ENCODE measurements at regions not wholly inside any gene's neighbourhood (a gene's known extent, or its start where the extent isn't known, plus 50 kb on each side); places are given as distances from the start of the nearest gene placed in this dataset.
"Not testable (repeated sequence)": the region's sequence is repeated elsewhere in the genome, so short reads cannot be mapped to it uniquely, and the experiment has no call there.

DNA sequence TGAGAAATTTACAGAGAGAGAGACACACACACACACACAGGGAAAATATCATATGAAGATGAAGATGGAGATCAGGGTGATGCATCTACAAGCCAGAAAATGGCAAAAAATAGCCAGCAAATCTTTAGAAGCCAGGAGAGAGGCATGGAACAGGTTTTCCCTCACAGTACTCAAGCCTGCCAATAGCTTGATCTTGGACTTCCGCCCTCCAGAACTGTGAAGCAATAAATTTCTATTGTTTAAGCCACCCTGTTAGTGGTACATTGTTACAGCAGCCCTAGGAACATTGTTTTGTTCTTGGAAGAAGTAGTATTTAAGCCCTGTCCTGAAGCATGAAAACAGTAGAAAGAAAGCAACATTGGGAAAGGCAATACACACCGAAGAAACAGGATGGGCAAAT is 292.0 kb upstream of the LRP1B start:
- no peaks in the 10 kb centered on the region for H3K36me3 Mint-ChIP-seq
- H3K27me3 ChIP-seq (ENCODE audit: control insufficient read depth, insufficient read depth, low read length), result no peaks in the 10 kb centered on the region
- no peak for ATAC-seq (ENCODE audit: low read depth in 2 of 2)
- no peak overlapping the region for H3K4me3 ChIP-seq (ENCODE audit: low read depth, low read length)
- H3K9me3 ChIP-seq (ENCODE audit: control insufficient read depth in 2 of 2, low read length in 2 of 2), result no peaks in the 10 kb centered on the region
- no peak overlapping the region for H3K4me3 Mint-ChIP-seq
- no peaks in the 10 kb centered on the region for H3K4me1 Mint-ChIP-seq
- H3K36me3 ChIP-seq (ENCODE audit: control insufficient read depth, insufficient read depth, low read length), result no peaks in the 10 kb centered on the region
- H3K27ac ChIP-seq (ENCODE audit: insufficient read depth, low read length, poor library complexity, severe bottlenecking), result no peak overlapping the region
- peaks cover 2 to 21% (median 7%) of the 10 kb centered on the region in 7 donors for H3K9me3 Mint-ChIP-seq
- no peaks in the 10 kb centered on the region for H3K27me3 Mint-ChIP-seq
- no peak for DNase-seq
- H3K27ac Mint-ChIP-seq, result no peak overlapping the region
- no peaks in the 10 kb centered on the region for H3K4me1 ChIP-seq (ENCODE audit: control insufficient read depth, insufficient read depth, low read length, poor library complexity, severe bottlenecking)

DNA sequence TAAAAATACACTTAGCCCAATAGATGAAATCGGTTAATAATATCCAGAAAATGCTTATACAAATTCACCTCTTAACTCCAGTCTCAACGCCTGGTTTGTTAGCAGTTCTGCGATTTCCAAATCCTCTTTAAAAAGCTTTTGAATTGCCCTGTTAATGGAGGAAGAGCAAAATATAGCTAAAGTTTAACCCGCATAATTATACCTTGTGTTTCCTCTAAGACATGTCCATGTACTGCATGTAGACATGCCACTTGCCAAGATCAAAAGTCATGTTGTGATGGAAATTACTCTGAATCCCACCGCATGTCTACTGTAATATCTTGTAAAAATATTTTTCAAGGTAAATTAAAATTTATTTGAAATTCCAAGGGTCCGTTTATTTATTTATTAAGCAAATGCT is 291.2 kb upstream of the LRP1B start:
- H3K4me3 ChIP-seq (ENCODE audit: low read depth, low read length), result no peak overlapping the region
- H3K4me1 ChIP-seq (ENCODE audit: control insufficient read depth, insufficient read depth, low read length, poor library complexity, severe bottlenecking), result no peaks in the 10 kb centered on the region
- DNase-seq, result no peak
- H3K36me3 ChIP-seq (ENCODE audit: control insufficient read depth, insufficient read depth, low read length), result no peaks in the 10 kb centered on the region
- Mint-ChIP-seq H3K36me3 (no peaks in the 10 kb centered on the region), H3K27me3 (no peaks in the 10 kb centered on the region), H3K4me1 (no peaks in the 10 kb centered on the region), H3K9me3 (peaks cover 2 to 21% (median 7%) of the 10 kb centered on the region in 7 donors), H3K4me3 (no peak overlapping the region), H3K27ac (no peak overlapping the region)
- no peak overlapping the region for H3K27ac ChIP-seq (ENCODE audit: insufficient read depth, low read length, poor library complexity, severe bottlenecking)
- H3K9me3 ChIP-seq (ENCODE audit: control insufficient read depth in 2 of 2, low read length in 2 of 2), result no peaks in the 10 kb centered on the region
- H3K27me3 ChIP-seq (ENCODE audit: control insufficient read depth, insufficient read depth, low read length), result no peaks in the 10 kb centered on the region
- ATAC-seq (ENCODE audit: low read depth in 2 of 2), result no peak

DNA sequence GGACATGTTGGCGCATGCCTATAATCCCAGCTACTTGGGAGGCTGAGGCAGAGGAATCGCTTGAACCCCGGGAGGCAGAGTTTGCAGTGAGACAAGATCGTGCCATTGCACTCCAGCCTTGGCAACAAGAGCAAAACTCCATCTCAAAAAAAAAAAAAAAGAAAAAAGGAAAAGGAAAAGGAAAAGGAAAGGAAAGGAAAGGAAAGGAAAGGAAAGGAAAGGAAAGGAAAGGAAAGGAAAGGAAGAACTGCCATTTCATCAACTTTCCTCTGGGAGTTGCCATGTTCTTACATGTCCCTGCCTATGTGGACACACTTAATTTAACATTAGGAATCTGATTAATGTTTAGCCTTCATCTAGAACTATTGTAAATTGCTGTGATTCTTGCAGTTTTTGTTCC is 287.9 kb upstream of the LRP1B start:
- ATAC-seq (ENCODE audit: low read depth in 2 of 2), result not testable (repeated sequence)

DNA sequence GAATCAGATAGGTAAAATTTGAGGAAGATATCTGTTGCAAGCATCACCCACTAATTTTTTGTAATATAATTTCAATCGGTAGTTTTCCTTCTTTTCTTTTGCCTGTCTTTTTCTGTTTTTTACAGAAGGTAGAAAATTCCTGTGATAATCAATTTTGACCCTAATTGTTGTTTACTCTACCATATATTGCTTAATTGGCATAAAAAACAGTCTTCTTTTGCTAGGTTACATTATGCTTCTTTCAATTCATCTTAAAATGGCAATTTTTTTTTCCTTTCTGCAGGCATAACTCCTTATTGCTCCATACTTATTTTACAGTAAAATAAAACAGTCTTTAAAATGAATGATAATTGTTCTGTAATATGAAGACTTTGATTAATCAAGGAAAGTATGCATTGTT is 286.2 kb upstream of the LRP1B start:
- DNase-seq, result no peak
- H3K27me3 Mint-ChIP-seq, result no peaks in the 10 kb centered on the region
- H3K4me1 ChIP-seq (ENCODE audit: control insufficient read depth, insufficient read depth, low read length, poor library complexity, severe bottlenecking), result no peaks in the 10 kb centered on the region

More for the DNA sequence above, 287.9 kb upstream of the LRP1B start:
- not testable (repeated sequence) for H3K4me1 Mint-ChIP-seq; H3K4me3 ChIP-seq (ENCODE audit: low read depth, low read length); H3K27me3 Mint-ChIP-seq; H3K9me3 ChIP-seq (ENCODE audit: control insufficient read depth in 2 of 2, low read length in 2 of 2); DNase-seq; H3K36me3 ChIP-seq (ENCODE audit: control insufficient read depth, insufficient read depth, low read length); H3K36me3 Mint-ChIP-seq; H3K27me3 ChIP-seq (ENCODE audit: control insufficient read depth, insufficient read depth, low read length); H3K4me1 ChIP-seq (ENCODE audit: control insufficient read depth, insufficient read depth, low read length, poor library complexity, severe bottlenecking); H3K27ac Mint-ChIP-seq; H3K27ac ChIP-seq (ENCODE audit: insufficient read depth, low read length, poor library complexity, severe bottlenecking); H3K4me3 Mint-ChIP-seq
- peaks cover 2 to 18% (median 7%) of the 10 kb centered on the region in 7 donors for H3K9me3 Mint-ChIP-seq

DNA sequence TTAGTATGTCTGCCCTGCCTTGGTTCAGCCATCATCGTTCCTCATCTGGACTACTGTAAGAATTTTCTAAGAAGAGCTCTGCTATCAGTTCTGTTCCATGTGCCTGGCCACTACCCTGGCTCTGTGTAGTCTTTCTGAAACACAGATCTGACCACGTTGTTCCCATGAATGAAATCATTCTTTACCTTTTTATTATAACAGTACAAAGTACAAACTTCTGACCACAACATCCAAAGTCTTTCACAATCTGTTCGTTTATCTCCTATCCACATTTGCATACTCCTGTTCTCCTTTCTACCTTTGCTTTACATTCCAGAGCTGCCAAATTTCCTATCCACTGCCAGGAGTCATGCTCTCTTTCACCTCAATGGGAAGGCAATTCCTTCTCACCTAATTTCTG is 284.6 kb upstream of the LRP1B start:
- Histone ChIP-seq H3K27me3 (ENCODE audit: control insufficient read depth, insufficient read depth, low read length) (no peaks in the 10 kb centered on the region), H3K4me3 (ENCODE audit: low read depth, low read length) (no peak overlapping the region), H3K27ac (ENCODE audit: insufficient read depth, low read length, poor library complexity, severe bottlenecking) (no peak overlapping the region), H3K9me3 (ENCODE audit: control insufficient read depth in 2 of 2, low read length in 2 of 2) (no peaks in the 10 kb centered on the region), H3K4me1 (ENCODE audit: control insufficient read depth, insufficient read depth, low read length, poor library complexity, severe bottlenecking) (no peaks in the 10 kb centered on the region), H3K36me3 (ENCODE audit: control insufficient read depth, insufficient read depth, low read length) (no peaks in the 10 kb centered on the region)
- no peak for ATAC-seq (ENCODE audit: low read depth in 2 of 2)
- no peak overlapping the region for H3K27ac Mint-ChIP-seq
- no peak for DNase-seq
- peaks cover 2 to 9% (median 4%) of the 10 kb centered on the region in 7 donors for H3K9me3 Mint-ChIP-seq
- H3K27me3 Mint-ChIP-seq, result no peaks in the 10 kb centered on the region
- no peaks in the 10 kb centered on the region for H3K4me1 Mint-ChIP-seq
- H3K36me3 Mint-ChIP-seq, result no peaks in the 10 kb centered on the region
- H3K4me3 Mint-ChIP-seq, result no peak overlapping the region

More for the DNA sequence above, 286.2 kb upstream of the LRP1B start:
- Histone ChIP-seq H3K9me3 (ENCODE audit: control insufficient read depth in 2 of 2, low read length in 2 of 2) (no peaks in the 10 kb centered on the region), H3K27me3 (ENCODE audit: control insufficient read depth, insufficient read depth, low read length) (no peaks in the 10 kb centered on the region), H3K27ac (ENCODE audit: insufficient read depth, low read length, poor library complexity, severe bottlenecking) (no peak overlapping the region), H3K4me3 (ENCODE audit: low read depth, low read length) (no peak overlapping the region), H3K36me3 (ENCODE audit: control insufficient read depth, insufficient read depth, low read length) (no peaks in the 10 kb centered on the region)
- no peak overlapping the region for H3K4me3 Mint-ChIP-seq
- no peak for ATAC-seq (ENCODE audit: low read depth in 2 of 2)
- H3K4me1 Mint-ChIP-seq, result no peaks in the 10 kb centered on the region
- H3K36me3 Mint-ChIP-seq, result no peaks in the 10 kb centered on the region
- no peak overlapping the region for H3K27ac Mint-ChIP-seq
- H3K9me3 Mint-ChIP-seq, result peaks cover 2 to 10% (median 5%) of the 10 kb centered on the region in 7 donors

DNA sequence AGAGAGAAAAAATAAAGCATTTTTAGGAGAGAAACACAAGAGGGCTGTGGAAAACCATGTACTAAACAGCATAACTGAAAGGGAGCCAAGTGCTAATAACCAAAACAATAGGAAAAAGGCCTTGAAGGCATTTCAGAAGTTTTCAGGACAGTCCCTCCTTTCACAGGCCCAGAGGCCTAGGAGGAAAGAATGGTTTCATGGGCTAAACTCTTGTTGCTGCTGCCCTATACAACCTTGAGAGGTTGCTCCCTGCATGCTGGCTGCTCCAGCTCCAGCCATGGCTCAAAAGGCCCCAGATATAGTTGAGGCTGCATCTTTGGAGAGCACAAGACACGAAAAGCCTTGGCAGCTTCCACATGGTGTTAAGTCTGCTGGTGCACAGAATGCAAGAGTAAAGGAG is 267.4 kb upstream of the LRP1B start:
- Histone ChIP-seq H3K36me3 (ENCODE audit: control insufficient read depth, insufficient read depth, low read length) (no peaks in the 10 kb centered on the region), H3K27me3 (ENCODE audit: control insufficient read depth, insufficient read depth, low read length) (no peaks in the 10 kb centered on the region), H3K4me1 (ENCODE audit: control insufficient read depth, insufficient read depth, low read length, poor library complexity, severe bottlenecking) (no peaks in the 10 kb centered on the region), H3K9me3 (ENCODE audit: control insufficient read depth in 2 of 2, low read length in 2 of 2) (peaks cover 0 to 8% of the 10 kb centered on the region in 2 experiments), H3K27ac (ENCODE audit: insufficient read depth, low read length, poor library complexity, severe bottlenecking) (no peak overlapping the region), H3K4me3 (ENCODE audit: low read depth, low read length) (no peak overlapping the region)
- no peaks in the 10 kb centered on the region for H3K27me3 Mint-ChIP-seq
- no peaks in the 10 kb centered on the region for H3K36me3 Mint-ChIP-seq
- no peak for DNase-seq
- no peak for ATAC-seq (ENCODE audit: low read depth in 2 of 2)
- H3K9me3 Mint-ChIP-seq, result peaks cover 2 to 22% (median 8%) of the 10 kb centered on the region in 7 donors
- no peak overlapping the region for H3K27ac Mint-ChIP-seq
- H3K4me3 Mint-ChIP-seq, result no peak overlapping the region
- no peaks in the 10 kb centered on the region for H3K4me1 Mint-ChIP-seq

DNA sequence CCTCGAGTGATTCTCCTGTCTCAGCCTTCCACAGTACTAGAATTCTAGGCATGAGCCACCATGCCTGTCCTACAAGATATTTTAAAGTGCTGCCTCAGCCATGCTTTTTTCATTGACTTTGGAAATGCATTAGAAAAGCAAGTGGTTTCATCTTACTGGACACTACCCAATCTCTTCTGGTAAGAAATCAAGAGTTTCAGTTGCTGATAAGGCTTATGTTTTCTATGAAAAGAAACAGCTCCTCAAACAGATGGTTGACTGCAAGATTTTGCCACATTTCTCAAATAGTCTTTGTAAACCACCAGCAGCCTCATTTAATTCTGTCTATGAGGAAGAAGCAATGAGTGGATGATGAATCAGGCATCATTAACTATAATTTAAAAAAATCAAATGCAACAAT is 264.5 kb upstream of the LRP1B start:
- Mint-ChIP-seq H3K4me3 (no peak overlapping the region), H3K4me1 (no peaks in the 10 kb centered on the region), H3K36me3 (no peaks in the 10 kb centered on the region), H3K9me3 (peaks cover 0 to 23% (median 11%) of the 10 kb centered on the region in 7 donors), H3K27me3 (no peaks in the 10 kb centered on the region), H3K27ac (no peak overlapping the region)
- H3K27ac ChIP-seq (ENCODE audit: insufficient read depth, low read length, poor library complexity, severe bottlenecking), result no peak overlapping the region
- H3K4me3 ChIP-seq (ENCODE audit: low read depth, low read length), result no peak overlapping the region
- H3K27me3 ChIP-seq (ENCODE audit: control insufficient read depth, insufficient read depth, low read length), result no peaks in the 10 kb centered on the region
- DNase-seq (no peak), ATAC-seq (ENCODE audit: low read depth in 2 of 2) (no peak)
- no peaks in the 10 kb centered on the region for H3K36me3 ChIP-seq (ENCODE audit: control insufficient read depth, insufficient read depth, low read length)
- H3K9me3 ChIP-seq (ENCODE audit: control insufficient read depth in 2 of 2, low read length in 2 of 2), result peaks cover 0 to 6% of the 10 kb centered on the region in 2 experiments
- no peaks in the 10 kb centered on the region for H3K4me1 ChIP-seq (ENCODE audit: control insufficient read depth, insufficient read depth, low read length, poor library complexity, severe bottlenecking)

DNA sequence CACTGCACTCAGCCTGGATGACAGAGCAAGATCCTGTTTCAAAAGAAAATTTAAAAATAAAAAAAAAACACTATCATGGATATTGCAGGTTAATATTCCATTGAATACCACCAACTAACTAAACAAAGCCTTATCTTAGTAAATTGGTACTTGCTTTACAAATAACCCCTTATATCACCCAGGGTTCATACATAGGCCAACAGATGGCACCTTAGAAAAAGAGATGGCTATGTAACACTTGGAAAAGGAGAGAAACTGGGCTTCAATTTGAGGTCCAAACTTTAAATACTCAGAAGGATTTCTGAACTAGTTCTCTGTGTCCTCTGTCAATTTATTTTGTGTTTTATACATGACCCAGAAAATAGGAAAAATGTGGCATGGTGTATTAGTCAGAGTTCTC is 249.6 kb upstream of the LRP1B start:
- H3K36me3 Mint-ChIP-seq, result no peaks in the 10 kb centered on the region
- no peak overlapping the region for H3K4me3 Mint-ChIP-seq
- Histone ChIP-seq H3K36me3 (ENCODE audit: control insufficient read depth, insufficient read depth, low read length) (no peaks in the 10 kb centered on the region), H3K4me1 (ENCODE audit: control insufficient read depth, insufficient read depth, low read length, poor library complexity, severe bottlenecking) (no peaks in the 10 kb centered on the region), H3K27me3 (ENCODE audit: control insufficient read depth, insufficient read depth, low read length) (no peaks in the 10 kb centered on the region), H3K9me3 (ENCODE audit: control insufficient read depth in 2 of 2, low read length in 2 of 2) (peaks cover 0 to 7% of the 10 kb centered on the region in 2 experiments), H3K27ac (ENCODE audit: insufficient read depth, low read length, poor library complexity, severe bottlenecking) (no peak overlapping the region), H3K4me3 (ENCODE audit: low read depth, low read length) (no peak overlapping the region)
- H3K27me3 Mint-ChIP-seq, result no peaks in the 10 kb centered on the region
- no peaks in the 10 kb centered on the region for H3K4me1 Mint-ChIP-seq
- H3K9me3 Mint-ChIP-seq, result peaks cover 0 to 11% (median 1%) of the 10 kb centered on the region in 7 donors
- H3K27ac Mint-ChIP-seq, result no peak overlapping the region
- DNase-seq, result no peak
- no peak for ATAC-seq (ENCODE audit: low read depth in 2 of 2)

Data from CD4-positive, CD25-positive, alpha-beta regulatory T cell (primary cell).